ENCODE measurements at regions not wholly inside any gene's neighbourhood (a gene's known extent, or its start where the extent isn't known, plus 50 kb on each side); places are given as distances from the start of the nearest gene placed in this dataset.

DNA sequence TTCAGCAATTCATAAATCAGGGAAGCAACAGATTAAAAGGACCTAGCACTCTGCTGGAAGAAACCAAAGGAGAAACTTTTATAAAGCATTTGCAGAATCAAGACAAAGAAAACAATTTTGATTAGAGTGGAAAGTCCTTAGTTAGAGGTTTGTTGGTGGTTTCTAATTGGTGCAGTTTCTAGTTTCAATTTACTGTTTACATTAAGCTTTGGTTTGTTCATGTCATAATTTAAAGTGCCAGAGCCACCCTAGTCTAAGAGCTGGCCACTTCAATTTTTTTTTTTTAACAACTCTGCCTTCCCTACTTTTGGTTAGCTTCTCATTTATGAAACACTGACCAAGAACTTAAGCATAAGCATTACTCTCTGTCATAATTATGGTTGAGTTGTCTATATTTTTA is 1428.2 kb upstream of the GBE1 start:
- TF ChIP-seq, protein P1, sequence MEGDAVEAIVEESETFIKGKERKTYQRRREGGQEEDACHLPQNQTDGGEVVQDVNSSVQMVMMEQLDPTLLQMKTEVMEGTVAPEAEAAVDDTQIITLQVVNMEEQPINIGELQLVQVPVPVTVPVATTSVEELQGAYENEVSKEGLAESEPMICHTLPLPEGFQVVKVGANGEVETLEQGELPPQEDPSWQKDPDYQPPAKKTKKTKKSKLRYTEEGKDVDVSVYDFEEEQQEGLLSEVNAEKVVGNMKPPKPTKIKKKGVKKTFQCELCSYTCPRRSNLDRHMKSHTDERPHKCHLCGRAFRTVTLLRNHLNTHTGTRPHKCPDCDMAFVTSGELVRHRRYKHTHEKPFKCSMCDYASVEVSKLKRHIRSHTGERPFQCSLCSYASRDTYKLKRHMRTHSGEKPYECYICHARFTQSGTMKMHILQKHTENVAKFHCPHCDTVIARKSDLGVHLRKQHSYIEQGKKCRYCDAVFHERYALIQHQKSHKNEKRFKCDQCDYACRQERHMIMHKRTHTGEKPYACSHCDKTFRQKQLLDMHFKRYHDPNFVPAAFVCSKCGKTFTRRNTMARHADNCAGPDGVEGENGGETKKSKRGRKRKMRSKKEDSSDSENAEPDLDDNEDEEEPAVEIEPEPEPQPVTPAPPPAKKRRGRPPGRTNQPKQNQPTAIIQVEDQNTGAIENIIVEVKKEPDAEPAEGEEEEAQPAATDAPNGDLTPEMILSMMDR (IDR thresholded peaks at IDR 0.05) = no peak
- DNase-seq (ENCODE audit: low spot score) = no peak
- ATAC-seq (ENCODE audit: low FRiP score) = no peak

DNA sequence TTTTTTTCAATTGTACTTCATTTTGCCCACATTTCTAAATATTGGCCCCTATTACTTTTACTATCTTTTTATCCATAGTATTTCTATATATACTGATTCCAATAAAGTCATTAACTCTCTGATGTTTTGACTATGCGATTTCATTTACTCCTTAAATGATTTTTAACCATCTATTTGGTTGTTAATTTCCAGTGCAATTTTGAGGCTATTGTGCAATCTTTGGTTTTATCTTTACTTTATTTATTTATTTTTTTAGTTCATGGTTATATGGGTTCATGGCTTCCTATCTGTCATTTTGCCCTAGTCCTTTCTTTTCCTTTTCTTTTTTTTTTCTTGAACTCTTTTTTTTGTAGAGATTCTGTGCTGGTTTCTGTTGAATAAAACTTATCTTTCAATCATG is 1408.0 kb upstream of the GBE1 start:
- ATAC-seq (ENCODE audit: low FRiP score) (no peak), DNase-seq (ENCODE audit: low spot score) (no peak)
- TF ChIP-seq, protein P1 (IDR thresholded peaks at IDR 0.05) = no peak

DNA sequence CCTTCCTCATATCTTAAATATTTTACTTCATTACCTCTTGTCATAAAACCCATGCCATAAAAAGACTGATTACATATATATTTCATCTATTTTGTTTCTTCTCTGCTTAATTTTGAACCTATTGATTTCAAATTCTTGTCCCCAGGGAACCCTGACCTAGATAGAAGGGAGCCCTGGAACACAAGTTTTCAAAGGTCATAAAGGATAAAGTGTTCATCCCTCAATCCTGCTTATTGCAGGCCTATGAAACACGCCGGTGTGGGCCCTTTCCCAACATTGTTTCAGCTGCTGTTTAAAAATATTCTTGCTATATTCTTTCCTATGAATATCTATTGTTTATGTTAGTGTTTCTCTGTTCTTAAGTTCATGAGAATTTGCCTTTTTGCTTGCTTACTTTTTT is 1389.5 kb upstream of the GBE1 start:
- TF ChIP-seq, protein P1 (IDR thresholded peaks at IDR 0.05) = no peak
- ATAC-seq (ENCODE audit: low FRiP score) = no peak
- no peak for DNase-seq (ENCODE audit: low spot score)

DNA sequence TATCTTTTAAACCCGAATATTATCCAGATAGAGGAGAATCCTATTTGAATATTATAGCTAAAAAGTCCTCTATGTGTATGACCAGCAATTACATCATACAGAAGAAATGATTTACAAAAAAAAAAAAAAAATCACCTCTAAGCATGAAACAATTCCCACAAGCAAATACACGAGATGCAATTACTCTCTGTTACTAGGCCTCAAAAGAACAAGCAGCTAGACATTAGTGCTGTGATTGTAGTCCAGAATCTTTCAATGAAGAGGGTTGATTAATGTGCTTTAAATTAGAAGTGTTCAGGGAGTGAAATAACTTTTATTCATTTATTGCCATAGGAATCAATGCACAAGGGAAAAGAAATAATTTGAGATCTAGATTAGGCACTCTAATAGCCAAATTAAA is 1379.5 kb upstream of the GBE1 start:
- TF ChIP-seq, protein P1 (IDR thresholded peaks at IDR 0.05) = no peak
- ATAC-seq (ENCODE audit: low FRiP score) = no peak
- DNase-seq (ENCODE audit: low spot score) = no peak

DNA sequence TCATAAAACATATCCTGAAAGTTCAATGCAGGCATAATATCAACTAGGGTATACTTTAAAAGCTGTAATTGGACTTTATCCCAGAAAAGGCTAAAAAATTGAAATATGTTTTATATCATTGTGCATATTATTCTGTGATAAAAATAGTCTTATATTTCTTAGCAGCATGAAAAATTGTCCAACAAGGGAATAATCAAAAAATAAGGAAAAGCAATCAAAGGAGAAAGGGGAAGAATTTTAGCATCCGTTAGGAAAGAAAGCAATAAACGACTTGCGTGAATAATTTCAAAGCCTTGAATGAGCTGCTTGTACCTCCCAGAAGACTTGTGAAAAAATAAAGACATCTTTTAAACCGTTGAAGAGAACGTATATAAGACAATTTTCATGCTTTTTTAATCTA is 1369.8 kb upstream of the GBE1 start:
- no peak for DNase-seq (ENCODE audit: low spot score)
- TF ChIP-seq, protein P1 (IDR thresholded peaks at IDR 0.05) = no peak
- ATAC-seq (ENCODE audit: low FRiP score) = no peak

DNA sequence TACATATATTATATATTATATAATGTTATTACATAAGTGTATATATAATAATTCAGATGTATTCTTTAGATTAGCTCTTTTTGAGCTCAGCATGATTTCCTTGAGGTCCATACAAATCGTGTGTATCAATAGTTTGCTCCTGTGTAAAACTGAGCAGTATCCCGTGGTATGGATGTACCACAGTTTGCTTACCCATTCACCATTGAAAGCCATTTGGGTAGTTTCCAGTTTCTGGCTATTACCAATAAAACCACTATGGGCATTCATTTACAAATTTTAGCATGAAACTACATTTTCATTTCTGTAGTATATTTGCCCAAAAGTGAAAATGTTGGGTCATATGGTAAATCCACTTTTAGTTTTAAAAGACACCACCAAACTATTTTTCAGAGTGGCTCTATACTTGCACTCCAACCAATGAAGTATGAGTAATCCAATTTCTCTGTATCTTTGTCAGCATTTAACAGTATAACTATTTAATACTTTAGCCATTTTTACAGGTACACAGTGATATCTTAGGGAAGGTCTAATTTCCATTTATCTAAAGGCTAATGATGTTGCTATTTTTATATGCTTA is 1361.4 kb upstream of the GBE1 start:
- TF ChIP-seq, protein P1 (IDR thresholded peaks at IDR 0.05) = no peak
- DNase-seq (ENCODE audit: low spot score) (no peak), ATAC-seq (ENCODE audit: low FRiP score) (no peak)

DNA sequence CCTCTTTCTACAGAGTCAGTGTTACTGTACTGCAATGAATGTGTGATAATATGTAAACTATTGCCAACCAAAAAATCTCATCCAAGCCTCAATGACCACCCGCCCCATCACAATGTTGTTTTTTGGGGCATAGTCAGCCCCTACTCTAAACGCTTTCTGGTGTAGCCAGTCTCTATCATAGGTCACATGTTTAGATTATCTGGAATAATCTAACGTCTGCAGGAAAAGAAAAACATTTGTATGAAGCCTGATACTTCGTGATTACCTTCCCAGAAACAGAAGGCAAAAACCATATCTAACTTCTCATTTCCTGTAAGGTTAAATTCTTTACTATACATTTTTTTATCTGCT is 1331.8 kb upstream of the GBE1 start:
- TF ChIP-seq, protein P1 (IDR thresholded peaks at IDR 0.05) = no peak
- DNase-seq (ENCODE audit: low spot score) (no peak), ATAC-seq (ENCODE audit: low FRiP score) (no peak)
